AG04450 (cell line): ENCODE measurements at regions not wholly inside any gene's neighbourhood (a gene's known extent, or its start where the extent isn't known, plus 50 kb on each side); places are given as distances from the start of the nearest gene placed in this dataset.

Source experiments
- CTCF ChIA-PET: fragments of 300-600, 350-600 bp; formaldehyde crosslinking; extraction: SDS; loops from one replicate; lab custom pipeline; 2022; ENCODE audit warnings: antibody characterized with exemption, inconsistent platforms; lab: Charles Lee
- POLR2A ChIA-PET: fragments of 350-600 bp; formaldehyde crosslinking; extraction: SDS; loops from one replicate; lab custom pipeline; 2021; ENCODE audit warnings: antibody characterized with exemption, inconsistent platforms; lab: Yijun Ruan, JAX
- DNase-seq: peaks from one replicate; pipeline ENCODE4 v3.0.0-alpha.2; 2011; ENCODE audit warnings: low read depth, low spot score
- H3K27ac ChIP-seq: one replicate; pipeline ENCODE4 v1.5.1; 2012; ENCODE audit warnings: low read depth, low read length, control low read depth
- H3K27me3 ChIP-seq: one replicate; pipeline ENCODE4 v1.6.0; 2012; ENCODE audit warnings: low read length; ENCODE audit not compliant: control insufficient read depth, insufficient read depth
- H3K4me3 ChIP-seq: 2 replicates; pipeline ENCODE4 v1.5.1; 2011; ENCODE audit warnings: mild to moderate bottlenecking, low read depth, low read length, control low read depth
- H3K9me3 ChIP-seq: 2 replicates; pipeline ENCODE4 v1.5.1; 2012; ENCODE audit warnings: low read length; ENCODE audit not compliant: control insufficient read depth, insufficient read depth
- TF ChIP-seq, protein P1 (sequence below): IDR thresholded peaks from 2 replicates; pipeline ENCODE4 v1.5.1; 2011; ENCODE audit warnings: low read depth, low read length, control low read depth, inconsistent platforms

DNA sequence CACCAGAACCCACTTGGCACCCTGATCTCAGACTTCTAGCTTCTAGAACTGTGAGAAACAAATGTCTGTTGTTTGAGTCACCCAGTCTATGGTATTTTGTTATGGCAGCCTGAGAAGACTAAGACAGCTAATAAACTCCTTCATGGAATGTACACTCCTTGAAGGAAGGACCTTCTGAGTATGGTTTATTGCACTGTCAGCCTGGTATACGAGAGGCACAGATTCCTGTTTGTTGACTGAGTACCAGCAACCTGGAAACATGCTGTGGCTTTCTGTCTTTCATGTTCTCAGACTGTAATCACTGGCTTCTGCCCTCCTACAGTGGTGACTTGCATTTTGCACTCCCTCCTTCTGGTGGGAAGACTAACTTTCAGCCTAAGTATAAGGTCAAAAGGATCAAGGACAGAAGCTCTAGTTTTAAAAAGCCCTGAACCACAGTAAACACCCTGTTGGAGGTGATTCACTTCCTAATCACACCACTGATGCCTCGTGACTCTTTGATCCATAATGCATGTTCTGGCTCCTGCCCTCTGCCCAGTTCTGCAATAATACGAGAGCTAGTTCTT lies 319.0 kb upstream of the NPSR1 start:
- TF ChIP-seq, protein P1, sequence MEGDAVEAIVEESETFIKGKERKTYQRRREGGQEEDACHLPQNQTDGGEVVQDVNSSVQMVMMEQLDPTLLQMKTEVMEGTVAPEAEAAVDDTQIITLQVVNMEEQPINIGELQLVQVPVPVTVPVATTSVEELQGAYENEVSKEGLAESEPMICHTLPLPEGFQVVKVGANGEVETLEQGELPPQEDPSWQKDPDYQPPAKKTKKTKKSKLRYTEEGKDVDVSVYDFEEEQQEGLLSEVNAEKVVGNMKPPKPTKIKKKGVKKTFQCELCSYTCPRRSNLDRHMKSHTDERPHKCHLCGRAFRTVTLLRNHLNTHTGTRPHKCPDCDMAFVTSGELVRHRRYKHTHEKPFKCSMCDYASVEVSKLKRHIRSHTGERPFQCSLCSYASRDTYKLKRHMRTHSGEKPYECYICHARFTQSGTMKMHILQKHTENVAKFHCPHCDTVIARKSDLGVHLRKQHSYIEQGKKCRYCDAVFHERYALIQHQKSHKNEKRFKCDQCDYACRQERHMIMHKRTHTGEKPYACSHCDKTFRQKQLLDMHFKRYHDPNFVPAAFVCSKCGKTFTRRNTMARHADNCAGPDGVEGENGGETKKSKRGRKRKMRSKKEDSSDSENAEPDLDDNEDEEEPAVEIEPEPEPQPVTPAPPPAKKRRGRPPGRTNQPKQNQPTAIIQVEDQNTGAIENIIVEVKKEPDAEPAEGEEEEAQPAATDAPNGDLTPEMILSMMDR = no peak
- no peaks in the 10 kb centered on the region for H3K27me3 ChIP-seq
- DNase-seq = no peak
- no peak overlapping the region for H3K27ac ChIP-seq
- ChIA-PET CTCF (interaction anchor here (1.0 kb wide), 1 partner anchor 19 kb away, joined by 3 read pairs; no protein-coding TSS in a partner anchor), POLR2A (no interaction called here)
- no peak overlapping the region for H3K4me3 ChIP-seq
- no peaks in the 10 kb centered on the region for H3K9me3 ChIP-seq

DNA sequence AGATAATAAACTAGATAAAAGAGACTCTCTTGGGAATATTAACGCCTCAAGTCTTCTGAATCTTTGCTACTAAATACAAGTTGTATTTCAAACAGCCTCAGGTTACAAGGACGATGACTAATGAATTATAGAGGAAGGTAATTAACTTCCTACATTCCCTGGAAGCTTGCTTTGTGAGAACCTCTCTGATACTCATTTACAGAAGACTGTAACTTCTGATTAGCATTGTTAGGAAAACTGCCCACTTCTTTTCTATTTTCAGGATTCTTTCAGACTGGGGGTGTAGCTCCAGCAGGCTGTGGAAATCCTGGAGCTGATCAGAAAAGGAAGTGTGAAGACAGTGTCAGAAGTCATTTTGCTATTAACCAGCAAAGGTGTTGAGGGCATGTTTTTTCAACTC lies 316.7 kb upstream of the NPSR1 start:
- TF ChIP-seq, protein P1 = no peak
- DNase-seq = no peak
- H3K9me3 ChIP-seq = no peaks in the 10 kb centered on the region
- POLR2A ChIA-PET = interaction anchor here (0.6 kb wide), 1 partner anchor 841 kb away, joined by 3 read pairs; no protein-coding TSS in a partner anchor
- no peak overlapping the region for H3K27ac ChIP-seq
- CTCF ChIA-PET = interaction anchor here (0.6 kb wide), 1 partner anchor 1682 kb away, joined by 3 read pairs; no protein-coding TSS in a partner anchor
- H3K4me3 ChIP-seq = no peak overlapping the region
- H3K27me3 ChIP-seq = no peaks in the 10 kb centered on the region

DNA sequence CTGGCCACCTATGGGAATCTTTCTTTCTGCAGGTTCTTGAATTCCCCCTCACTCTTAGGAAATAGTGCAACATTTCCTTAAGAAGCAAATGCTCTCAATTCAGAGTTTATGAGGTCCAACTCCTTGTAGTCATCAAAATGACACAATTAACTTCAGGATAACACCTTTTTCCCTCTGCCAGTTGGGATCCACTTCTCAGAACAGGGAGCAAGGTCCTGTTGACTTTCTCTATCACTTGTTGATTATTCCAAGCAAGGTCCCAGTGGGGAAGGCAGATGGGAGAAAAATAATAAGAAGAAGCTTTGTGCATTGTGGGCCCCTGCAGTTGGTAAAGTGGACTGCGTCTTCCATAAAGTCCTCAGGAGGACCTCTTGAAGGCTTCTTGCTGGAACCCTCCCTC lies 315.6 kb upstream of the NPSR1 start:
- CTCF ChIA-PET = no interaction called here
- DNase-seq = no peak
- H3K4me3 ChIP-seq = no peak overlapping the region

DNA sequence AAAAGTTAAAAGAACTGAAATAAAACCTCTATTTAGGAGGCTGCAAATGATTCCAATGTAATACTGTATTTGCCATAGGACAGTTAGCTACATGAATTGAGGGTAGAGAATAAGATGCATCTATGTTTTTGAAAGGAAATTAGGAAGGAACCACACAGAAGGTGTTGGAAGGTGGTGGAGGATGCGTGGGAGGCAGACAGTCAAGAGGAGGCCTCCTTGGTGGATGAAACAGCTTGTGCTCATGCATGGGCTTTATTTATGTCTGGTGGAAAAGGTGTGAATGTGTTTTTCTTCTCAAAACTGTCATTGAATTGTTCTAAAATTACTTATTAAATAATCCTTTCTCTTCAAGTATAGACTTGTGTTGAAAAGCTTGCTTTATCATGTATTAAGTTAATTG lies 314.4 kb upstream of the NPSR1 start:
- Histone ChIP-seq H3K4me3 (no peak overlapping the region), H3K27me3 (no peaks in the 10 kb centered on the region), H3K9me3 (no peaks in the 10 kb centered on the region), H3K27ac (no peak overlapping the region)
- POLR2A ChIA-PET = no interaction called here
- TF ChIP-seq, protein P1 = no peak
- CTCF ChIA-PET = no interaction called here
- no peak for DNase-seq

More for the DNA sequence above, 315.6 kb upstream of the NPSR1 start:
- Histone ChIP-seq H3K27ac (no peak overlapping the region), H3K9me3 (no peaks in the 10 kb centered on the region), H3K27me3 (no peaks in the 10 kb centered on the region)
- TF ChIP-seq, protein P1 = no peak
- POLR2A ChIA-PET = no interaction called here

DNA sequence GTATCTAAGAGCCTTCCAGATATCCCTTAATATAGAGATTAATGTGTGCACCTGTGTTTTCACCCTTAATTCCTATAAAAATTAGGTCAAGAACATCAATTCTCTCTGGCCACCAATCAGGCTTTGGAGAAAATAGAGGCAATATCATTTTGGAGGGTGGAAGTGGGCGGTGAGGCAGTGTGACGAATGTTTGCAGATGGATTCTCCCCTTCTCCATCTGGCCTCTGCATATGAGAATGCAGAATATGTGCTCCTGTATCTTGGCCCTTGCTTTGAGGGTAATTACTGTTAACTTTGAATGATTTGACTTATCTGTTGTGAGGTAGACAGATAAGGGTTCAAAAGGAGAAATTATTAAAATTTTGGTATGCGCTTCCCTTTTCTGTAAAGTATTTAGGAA lies 304.0 kb upstream of the NPSR1 start:
- no peaks in the 10 kb centered on the region for H3K27me3 ChIP-seq
- no peaks in the 10 kb centered on the region for H3K9me3 ChIP-seq
- TF ChIP-seq, protein P1 = no peak
- no peak overlapping the region for H3K27ac ChIP-seq
- DNase-seq = no peak
- ChIA-PET CTCF (no interaction called here), POLR2A (no interaction called here)
- no peak overlapping the region for H3K4me3 ChIP-seq
